HFF-Myc (cell line): ENCODE measurements at regions not wholly inside any gene's neighbourhood (a gene's known extent, or its start where the extent isn't known, plus 50 kb on each side); places are given as distances from the start of the nearest gene placed in this dataset.

Source experiments
- DNase-seq: peaks from one replicate; pipeline ENCODE4 v3.0.0-alpha.2; 2011; ENCODE audit warnings: low read depth; ENCODE audit errors: extremely low read depth
- H3K4me3 ChIP-seq: replicated peaks from 2 replicates; pipeline ENCODE4 v1.5.1; 2011; ENCODE audit warnings: low read depth, mild to moderate bottlenecking, control low read depth, low read length
- TF ChIP-seq, protein P1 (sequence below): IDR thresholded peaks from 2 replicates; pipeline ENCODE4 v1.5.1; 2012; ENCODE audit warnings: mild to moderate bottlenecking, low read depth, low read length, control low read depth; ENCODE audit errors: missing control alignments

DNA sequence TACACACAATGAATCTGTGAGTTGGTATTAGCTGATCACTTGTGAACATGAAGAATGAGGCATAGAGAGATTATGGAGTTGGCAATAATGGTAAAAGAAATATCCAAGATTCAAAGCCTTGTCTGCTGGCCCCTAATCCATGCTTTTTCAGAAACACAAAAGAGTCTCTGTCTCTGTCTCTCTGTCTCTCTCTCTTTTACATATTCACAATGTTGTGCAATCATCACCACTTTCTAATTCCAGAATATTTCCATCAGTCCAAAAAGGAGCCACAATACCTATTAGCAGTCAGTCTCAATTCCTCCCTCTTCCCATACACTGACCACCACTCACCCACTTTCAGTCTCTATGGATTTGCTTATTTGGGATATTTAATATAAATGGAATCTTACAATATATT is 370.1 kb upstream of the CDH8 start:
- H3K4me3 ChIP-seq: no peak overlapping the region
- DNase-seq: no peak
- TF ChIP-seq, protein P1, sequence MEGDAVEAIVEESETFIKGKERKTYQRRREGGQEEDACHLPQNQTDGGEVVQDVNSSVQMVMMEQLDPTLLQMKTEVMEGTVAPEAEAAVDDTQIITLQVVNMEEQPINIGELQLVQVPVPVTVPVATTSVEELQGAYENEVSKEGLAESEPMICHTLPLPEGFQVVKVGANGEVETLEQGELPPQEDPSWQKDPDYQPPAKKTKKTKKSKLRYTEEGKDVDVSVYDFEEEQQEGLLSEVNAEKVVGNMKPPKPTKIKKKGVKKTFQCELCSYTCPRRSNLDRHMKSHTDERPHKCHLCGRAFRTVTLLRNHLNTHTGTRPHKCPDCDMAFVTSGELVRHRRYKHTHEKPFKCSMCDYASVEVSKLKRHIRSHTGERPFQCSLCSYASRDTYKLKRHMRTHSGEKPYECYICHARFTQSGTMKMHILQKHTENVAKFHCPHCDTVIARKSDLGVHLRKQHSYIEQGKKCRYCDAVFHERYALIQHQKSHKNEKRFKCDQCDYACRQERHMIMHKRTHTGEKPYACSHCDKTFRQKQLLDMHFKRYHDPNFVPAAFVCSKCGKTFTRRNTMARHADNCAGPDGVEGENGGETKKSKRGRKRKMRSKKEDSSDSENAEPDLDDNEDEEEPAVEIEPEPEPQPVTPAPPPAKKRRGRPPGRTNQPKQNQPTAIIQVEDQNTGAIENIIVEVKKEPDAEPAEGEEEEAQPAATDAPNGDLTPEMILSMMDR: no peak

DNA sequence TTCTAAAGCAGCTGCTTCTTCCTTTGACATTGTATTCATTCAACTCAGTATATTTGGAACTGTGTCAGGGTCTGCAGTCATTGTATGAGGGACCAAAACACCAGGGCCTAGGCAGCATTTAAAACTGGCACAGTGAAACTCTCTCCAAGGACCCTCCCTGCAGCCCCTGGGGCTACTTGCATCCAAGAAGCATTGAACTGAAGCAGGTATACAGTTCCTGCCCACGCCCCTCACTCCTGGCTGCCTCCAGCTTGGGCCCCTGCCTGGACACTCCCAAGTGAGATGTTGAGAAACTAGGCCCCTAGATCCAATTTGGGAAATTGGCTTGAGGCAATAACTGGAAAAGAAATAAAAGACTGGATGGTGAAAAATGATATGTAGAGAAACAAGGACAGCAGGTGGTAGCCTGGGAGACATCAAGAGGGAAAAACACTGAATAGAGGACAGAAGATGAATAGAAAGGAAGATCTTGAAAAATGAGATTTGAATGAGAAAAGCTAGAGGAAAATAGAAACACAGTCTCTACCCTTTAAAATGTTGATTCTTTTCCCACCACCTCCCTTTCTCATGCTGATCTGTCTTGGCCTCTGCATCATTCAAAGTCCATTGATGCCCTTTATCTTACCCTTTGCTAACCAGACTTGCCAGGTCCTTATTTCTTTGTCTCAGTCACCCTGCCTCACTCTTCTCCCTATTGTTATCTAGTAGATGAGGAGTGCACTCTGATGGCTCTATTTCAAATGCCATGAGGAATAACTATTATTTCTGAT is 368.8 kb upstream of the CDH8 start:
- TF ChIP-seq, protein P1: no peak
- no peak for DNase-seq
- no peak overlapping the region for H3K4me3 ChIP-seq

DNA sequence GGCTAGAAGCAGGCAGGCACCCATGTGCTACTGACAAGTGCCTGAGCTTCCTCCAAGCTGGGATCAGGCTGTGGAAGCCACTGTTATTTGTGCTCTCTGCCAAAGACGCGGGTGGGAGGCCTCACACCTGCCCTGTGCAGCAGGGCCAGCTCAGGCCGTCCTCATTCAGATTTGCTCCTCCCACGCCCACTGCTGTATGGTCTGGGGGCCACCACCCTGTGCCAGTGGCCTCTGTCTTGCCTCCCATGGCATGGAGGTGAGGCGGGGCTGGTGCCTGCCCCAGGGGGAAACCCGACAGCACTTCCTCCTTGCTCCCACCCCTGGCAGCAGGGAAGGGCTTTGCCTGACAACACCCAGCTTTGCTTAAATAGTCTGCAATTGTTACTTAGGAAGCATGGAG is 356.5 kb upstream of the CDH8 start:
- DNase-seq: no peak
- TF ChIP-seq, protein P1: no peak
- no peak overlapping the region for H3K4me3 ChIP-seq

DNA sequence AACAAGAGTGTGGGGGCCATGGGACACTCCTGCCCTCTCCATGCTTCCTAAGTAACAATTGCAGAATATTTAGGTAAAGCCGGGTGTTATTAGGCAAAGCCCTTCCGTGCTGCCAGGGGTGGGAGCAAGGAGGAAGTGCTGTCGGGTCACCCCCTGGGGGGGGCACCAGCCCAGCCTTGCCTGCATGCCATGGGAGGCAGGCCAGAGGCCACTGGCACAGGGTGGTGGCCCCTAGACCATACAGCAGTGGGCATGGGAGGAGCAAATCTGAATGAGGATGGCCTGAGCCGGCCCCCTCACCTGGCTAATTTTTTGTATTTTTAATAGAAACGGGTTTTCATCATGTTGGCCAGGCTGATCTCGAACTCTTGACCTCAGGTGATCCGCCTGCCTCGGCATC is 355.7 kb upstream of the CDH8 start:
- no peak for DNase-seq
- H3K4me3 ChIP-seq: no peak overlapping the region
- TF ChIP-seq, protein P1: no peak

DNA sequence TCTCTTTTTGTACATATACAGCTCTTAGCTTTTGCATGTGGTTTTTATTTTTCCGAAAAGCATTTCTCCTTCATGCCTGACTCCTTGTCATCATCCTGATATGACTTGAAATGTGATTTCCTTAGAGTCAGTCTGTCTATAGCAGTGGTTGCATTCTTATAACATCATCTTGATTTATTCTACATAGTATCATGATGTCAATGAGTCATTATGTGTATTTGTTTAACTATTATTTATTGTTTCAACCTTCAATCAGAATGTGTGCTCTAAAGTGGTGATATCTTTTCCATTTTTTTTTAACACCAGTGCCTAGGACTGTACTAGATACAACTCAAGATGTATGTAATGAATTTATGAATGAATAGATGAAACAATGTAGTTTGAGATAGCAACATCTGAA is 354.9 kb upstream of the CDH8 start:
- DNase-seq: no peak
- no peak overlapping the region for H3K4me3 ChIP-seq
- TF ChIP-seq, protein P1: no peak

DNA sequence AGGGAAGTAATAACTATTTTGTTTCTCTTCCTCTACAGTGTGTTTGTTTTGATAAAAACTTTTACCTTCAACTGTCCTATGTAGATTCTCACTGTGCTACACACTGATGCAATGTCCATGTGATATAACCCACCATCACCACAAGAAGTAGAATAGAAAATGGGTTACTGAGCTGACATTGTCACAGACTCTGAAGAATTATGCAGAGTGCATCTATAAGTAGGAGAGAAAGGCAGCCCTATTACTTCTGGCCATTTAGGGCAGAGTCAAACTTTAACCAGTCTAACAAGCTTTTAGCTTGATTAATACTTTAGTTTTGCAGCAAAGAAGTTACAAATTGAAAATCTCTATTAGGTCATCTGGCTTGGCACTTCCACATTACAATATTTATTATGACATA is 354.0 kb upstream of the CDH8 start:
- H3K4me3 ChIP-seq: no peak overlapping the region
- no peak for DNase-seq
- TF ChIP-seq, protein P1: no peak

DNA sequence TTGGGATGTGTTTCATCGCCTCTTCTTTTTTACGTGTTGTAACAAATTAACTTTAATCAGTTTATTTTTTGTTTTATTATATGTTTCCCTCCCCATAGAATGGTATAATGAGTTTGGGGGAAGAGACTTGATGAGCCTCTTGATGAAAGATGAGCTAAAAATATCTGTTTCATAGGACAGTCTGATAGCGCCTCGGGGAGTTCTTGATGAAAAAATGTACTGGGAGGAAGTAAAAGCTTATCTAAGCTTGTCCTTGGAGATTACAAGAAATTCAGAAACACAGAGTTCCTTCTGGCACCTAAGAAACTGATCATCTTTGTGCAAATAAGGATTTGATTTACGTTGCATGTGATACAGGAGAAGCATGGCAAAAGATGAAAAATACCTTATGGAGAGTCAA is 350.2 kb upstream of the CDH8 start:
- H3K4me3 ChIP-seq: no peak overlapping the region
- TF ChIP-seq, protein P1: no peak
- no peak for DNase-seq
